Adrenal gland (tissue), 5 donors: ENCODE measurements at regions not wholly inside any gene's neighbourhood (a gene's known extent, or its start where the extent isn't known, plus 50 kb on each side); places are given as distances from the start of the nearest gene placed in this dataset.

Experiments used
- CTCF ChIP-seq, 6 experiments: fragments of 450-650 bp in 4 of 6; fragments of 200-600 bp in 2 of 6; sonication (generic) in 1 of 6; IDR thresholded peaks; 1 replicate in 5 of 6; 2 replicates in 1 of 6; pipeline versions ENCODE4 v1.5.1 to v1.8.0; 2016 to 2021; ENCODE audit warnings: antibody characterized with exemption in 6 of 6, mild to moderate bottlenecking in 2 of 6, moderate library complexity in 1 of 6
- POLR2A ChIP-seq, 2 donors: fragments of 450-650 bp; IDR thresholded peaks; one replicate each; pipeline ENCODE4 v1.6.1; 2017; ENCODE audit warnings: antibody characterized with exemption in 2 of 2, mild to moderate bottlenecking in 2 of 2, moderate library complexity in 1 of 2
- donor health status: DM: no; HTN: no; CAD: no.

DNA sequence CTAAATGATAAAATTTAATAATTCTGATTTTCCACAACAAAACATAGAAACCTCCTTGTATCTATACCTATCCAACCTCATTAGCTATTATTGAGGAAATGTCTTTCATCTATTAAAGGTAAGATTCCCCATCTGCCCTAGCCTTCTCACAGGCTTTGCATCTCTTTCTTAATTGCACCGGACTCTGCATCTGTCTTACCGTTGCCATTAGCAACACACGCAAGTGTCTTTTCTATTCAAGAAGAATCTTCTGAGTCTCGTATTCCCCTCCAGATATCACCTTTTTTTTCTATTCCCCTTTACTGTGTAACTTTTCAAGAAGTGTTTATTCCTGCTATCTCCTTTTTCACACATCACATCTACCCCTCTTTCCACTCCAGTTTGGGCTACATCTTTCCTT lies 500.0 kb downstream of the NOVA1 start:
- no peak for TF ChIP-seq CTCF (IDR thresholded peaks at IDR 0.05)
- TF ChIP-seq POLR2A (IDR thresholded peaks at IDR 0.05), result no peak
